HL-60 (cell line): ENCODE measurements at regions not wholly inside any gene's neighbourhood (a gene's known extent, or its start where the extent isn't known, plus 50 kb on each side); places are given as distances from the start of the nearest gene placed in this dataset.

Experiments used
- GABPA ChIP-seq: IDR thresholded peaks from 2 replicates; pipeline ENCODE4 v1.6.1; 2012; ENCODE audit warnings: low read depth
- POLR2AphosphoS5 ChIP-seq: IDR thresholded peaks from 2 replicates; pipeline ENCODE4 v1.6.1; 2012; ENCODE audit warnings: low read depth
- SPI1 ChIP-seq: IDR thresholded peaks from 2 replicates; pipeline ENCODE4 v1.6.1; 2012; ENCODE audit warnings: low read depth, mild to moderate bottlenecking, borderline replicate concordance
- TF ChIP-seq, protein P1 (sequence below): IDR thresholded peaks from one replicate; pipeline ENCODE4 v1.5.1; 2011; ENCODE audit warnings: low read length, control low read depth, inconsistent platforms; ENCODE audit not compliant: insufficient read depth
- TF ChIP-seq, protein P2 (sequence below): IDR thresholded peaks from 2 replicates; pipeline ENCODE4 v1.6.1; 2012; ENCODE audit warnings: low read depth; ENCODE audit not compliant: insufficient replicate concordance

DNA sequence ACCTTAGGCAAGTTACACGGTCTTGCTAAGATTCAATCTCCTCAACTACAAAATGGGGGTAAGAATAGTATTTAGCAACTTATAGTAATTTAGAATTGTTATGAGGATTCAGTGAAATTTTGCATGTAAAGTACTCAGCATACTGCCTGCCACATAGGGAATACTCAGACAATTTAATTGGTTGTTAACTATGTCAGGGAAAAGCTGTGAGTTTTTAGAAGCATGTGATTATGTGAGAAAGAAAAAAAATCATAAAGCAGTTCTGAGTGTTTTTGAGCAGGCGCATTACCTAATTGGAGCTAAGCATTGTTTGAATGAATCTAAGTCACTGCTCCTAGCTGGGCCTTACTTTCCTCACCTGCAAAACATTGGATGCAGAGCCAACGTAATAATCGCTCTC, 287.3 kb upstream of the MTNR1B start:
- TF ChIP-seq, protein P1, sequence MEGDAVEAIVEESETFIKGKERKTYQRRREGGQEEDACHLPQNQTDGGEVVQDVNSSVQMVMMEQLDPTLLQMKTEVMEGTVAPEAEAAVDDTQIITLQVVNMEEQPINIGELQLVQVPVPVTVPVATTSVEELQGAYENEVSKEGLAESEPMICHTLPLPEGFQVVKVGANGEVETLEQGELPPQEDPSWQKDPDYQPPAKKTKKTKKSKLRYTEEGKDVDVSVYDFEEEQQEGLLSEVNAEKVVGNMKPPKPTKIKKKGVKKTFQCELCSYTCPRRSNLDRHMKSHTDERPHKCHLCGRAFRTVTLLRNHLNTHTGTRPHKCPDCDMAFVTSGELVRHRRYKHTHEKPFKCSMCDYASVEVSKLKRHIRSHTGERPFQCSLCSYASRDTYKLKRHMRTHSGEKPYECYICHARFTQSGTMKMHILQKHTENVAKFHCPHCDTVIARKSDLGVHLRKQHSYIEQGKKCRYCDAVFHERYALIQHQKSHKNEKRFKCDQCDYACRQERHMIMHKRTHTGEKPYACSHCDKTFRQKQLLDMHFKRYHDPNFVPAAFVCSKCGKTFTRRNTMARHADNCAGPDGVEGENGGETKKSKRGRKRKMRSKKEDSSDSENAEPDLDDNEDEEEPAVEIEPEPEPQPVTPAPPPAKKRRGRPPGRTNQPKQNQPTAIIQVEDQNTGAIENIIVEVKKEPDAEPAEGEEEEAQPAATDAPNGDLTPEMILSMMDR: no peak
- TF ChIP-seq, protein P2, sequence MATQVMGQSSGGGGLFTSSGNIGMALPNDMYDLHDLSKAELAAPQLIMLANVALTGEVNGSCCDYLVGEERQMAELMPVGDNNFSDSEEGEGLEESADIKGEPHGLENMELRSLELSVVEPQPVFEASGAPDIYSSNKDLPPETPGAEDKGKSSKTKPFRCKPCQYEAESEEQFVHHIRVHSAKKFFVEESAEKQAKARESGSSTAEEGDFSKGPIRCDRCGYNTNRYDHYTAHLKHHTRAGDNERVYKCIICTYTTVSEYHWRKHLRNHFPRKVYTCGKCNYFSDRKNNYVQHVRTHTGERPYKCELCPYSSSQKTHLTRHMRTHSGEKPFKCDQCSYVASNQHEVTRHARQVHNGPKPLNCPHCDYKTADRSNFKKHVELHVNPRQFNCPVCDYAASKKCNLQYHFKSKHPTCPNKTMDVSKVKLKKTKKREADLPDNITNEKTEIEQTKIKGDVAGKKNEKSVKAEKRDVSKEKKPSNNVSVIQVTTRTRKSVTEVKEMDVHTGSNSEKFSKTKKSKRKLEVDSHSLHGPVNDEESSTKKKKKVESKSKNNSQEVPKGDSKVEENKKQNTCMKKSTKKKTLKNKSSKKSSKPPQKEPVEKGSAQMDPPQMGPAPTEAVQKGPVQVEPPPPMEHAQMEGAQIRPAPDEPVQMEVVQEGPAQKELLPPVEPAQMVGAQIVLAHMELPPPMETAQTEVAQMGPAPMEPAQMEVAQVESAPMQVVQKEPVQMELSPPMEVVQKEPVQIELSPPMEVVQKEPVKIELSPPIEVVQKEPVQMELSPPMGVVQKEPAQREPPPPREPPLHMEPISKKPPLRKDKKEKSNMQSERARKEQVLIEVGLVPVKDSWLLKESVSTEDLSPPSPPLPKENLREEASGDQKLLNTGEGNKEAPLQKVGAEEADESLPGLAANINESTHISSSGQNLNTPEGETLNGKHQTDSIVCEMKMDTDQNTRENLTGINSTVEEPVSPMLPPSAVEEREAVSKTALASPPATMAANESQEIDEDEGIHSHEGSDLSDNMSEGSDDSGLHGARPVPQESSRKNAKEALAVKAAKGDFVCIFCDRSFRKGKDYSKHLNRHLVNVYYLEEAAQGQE: no peak
- TF ChIP-seq POLR2AphosphoS5 (no peak), SPI1 (no peak), GABPA (no peak)
